Kidney (tissue), 13 donors: ENCODE measurements at regions not wholly inside any gene's neighbourhood (a gene's known extent, or its start where the extent isn't known, plus 50 kb on each side); places are given as distances from the start of the nearest gene placed in this dataset.

Experiments
- DNase-seq, 5 donors: peaks; one replicate each; pipeline ENCODE4 v3.0.0-alpha.2; 2013 to 2020
- FAIRE-seq: peaks from 2 replicates; lab custom pipeline; 2012; peaks lifted over from hg19 to GRCh38; lab: Jason Lieb, UNC
- H3K27ac ChIP-seq, 2 donors: one replicate each; pipeline ENCODE4 v1.7.0; 2013; ENCODE audit warnings: low read depth in 2 of 2, low read length in 2 of 2, inconsistent platforms in 1 of 2
- H3K27me3 ChIP-seq: one replicate; pipeline ENCODE4 v1.7.1; 2013; ENCODE audit warnings: low read length, inconsistent platforms; ENCODE audit not compliant: control insufficient read depth, insufficient read depth
- H3K36me3 ChIP-seq, 3 donors: one replicate each; pipeline versions ENCODE4 v1.7.0 to v1.7.1; 2013; ENCODE audit warnings: low read length in 3 of 3, control low read depth in 1 of 3, inconsistent platforms in 1 of 3; ENCODE audit not compliant: insufficient read depth in 3 of 3, control insufficient read depth in 2 of 3
- H3K4me1 ChIP-seq, 3 donors: one replicate each; pipeline versions ENCODE4 v1.7.0 to v1.7.1; 2013; ENCODE audit warnings: low read length in 3 of 3, inconsistent platforms in 1 of 3, low read depth in 1 of 3; ENCODE audit not compliant: control insufficient read depth in 2 of 3, insufficient read depth in 2 of 3
- H3K4me3 ChIP-seq, 3 donors: one replicate each; pipeline versions ENCODE4 v1.7.0 to v1.8.1; 2013; ENCODE audit warnings: low read length in 3 of 3, control low read depth in 1 of 3, inconsistent platforms in 1 of 3
- H3K9ac ChIP-seq, 3 donors: one replicate each; pipeline versions ENCODE4 v1.7.0 to v1.7.1; 2013; ENCODE audit warnings: low read length in 3 of 3, control low read depth in 1 of 3, inconsistent platforms in 1 of 3
- H3K9me3 ChIP-seq, 3 donors: one replicate each; pipeline versions ENCODE4 v1.7.0 to v1.7.1; 2013; ENCODE audit warnings: low read length in 3 of 3, control low read depth in 1 of 3, inconsistent platforms in 1 of 3; ENCODE audit not compliant: control insufficient read depth in 2 of 3, insufficient read depth in 1 of 3
- intact Hi-C: fragments of 100-400 bp; cut with DNase I; formaldehyde crosslinking; loops from one replicate; pipeline ENCODE4 v1.11.1; 2022
- TF ChIP-seq, protein P1 (sequence below): IDR thresholded peaks from 3 replicates; pipeline ENCODE4 v1.5.1; 2012; ENCODE audit warnings: mild to moderate bottlenecking, moderate library complexity, borderline replicate concordance; ENCODE audit not compliant: insufficient read depth; ENCODE audit errors: extremely low read depth
- donor health status: control.
- donor health status: control.
- donor health status: control.
- donor health status: control.
- donor health status: control.
- donor health status: DM: yes; HTN: yes; CAD: no.
- donor health status: Normal renal cell carcinoma (clear cell type).

GRCh38 chr7:86954971-86955370 is 104.5 kb downstream of the ELAPOR2 start:
- Histone ChIP-seq H3K9me3 (no peaks in the 10 kb centered on the region), H3K4me1 (no peaks in the 10 kb centered on the region), H3K9ac (no peak overlapping the region), H3K4me3 (no peak overlapping the region), H3K36me3 (no peaks in the 10 kb centered on the region), H3K27ac (no peak overlapping the region), H3K27me3 (no peaks in the 10 kb centered on the region)
- DNase-seq (no peak), FAIRE-seq (no peak)
- TF ChIP-seq, protein P1, sequence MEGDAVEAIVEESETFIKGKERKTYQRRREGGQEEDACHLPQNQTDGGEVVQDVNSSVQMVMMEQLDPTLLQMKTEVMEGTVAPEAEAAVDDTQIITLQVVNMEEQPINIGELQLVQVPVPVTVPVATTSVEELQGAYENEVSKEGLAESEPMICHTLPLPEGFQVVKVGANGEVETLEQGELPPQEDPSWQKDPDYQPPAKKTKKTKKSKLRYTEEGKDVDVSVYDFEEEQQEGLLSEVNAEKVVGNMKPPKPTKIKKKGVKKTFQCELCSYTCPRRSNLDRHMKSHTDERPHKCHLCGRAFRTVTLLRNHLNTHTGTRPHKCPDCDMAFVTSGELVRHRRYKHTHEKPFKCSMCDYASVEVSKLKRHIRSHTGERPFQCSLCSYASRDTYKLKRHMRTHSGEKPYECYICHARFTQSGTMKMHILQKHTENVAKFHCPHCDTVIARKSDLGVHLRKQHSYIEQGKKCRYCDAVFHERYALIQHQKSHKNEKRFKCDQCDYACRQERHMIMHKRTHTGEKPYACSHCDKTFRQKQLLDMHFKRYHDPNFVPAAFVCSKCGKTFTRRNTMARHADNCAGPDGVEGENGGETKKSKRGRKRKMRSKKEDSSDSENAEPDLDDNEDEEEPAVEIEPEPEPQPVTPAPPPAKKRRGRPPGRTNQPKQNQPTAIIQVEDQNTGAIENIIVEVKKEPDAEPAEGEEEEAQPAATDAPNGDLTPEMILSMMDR = no peak
- intact Hi-C loops = no loop called here

- FAIRE-seq (no peak), DNase-seq (no peak)
- H3K36me3 ChIP-seq = no peaks in the 10 kb centered on the region
- no peaks in the 10 kb centered on the region for H3K4me1 ChIP-seq
- no peak overlapping the region for H3K9ac ChIP-seq
- intact Hi-C loops = no loop called here
- H3K9me3 ChIP-seq = no peaks in the 10 kb centered on the region
- H3K27me3 ChIP-seq = no peaks in the 10 kb centered on the region
- no peak overlapping the region for H3K4me3 ChIP-seq
- TF ChIP-seq, protein P1 = no peak
- no peak overlapping the region for H3K27ac ChIP-seq
These were observed 105.7 kb downstream of the ELAPOR2 start for GRCh38 chr7:86953653-86954336.

- TF ChIP-seq, protein P1 = no peak
- no peak overlapping the region for H3K4me3 ChIP-seq
- no peaks in the 10 kb centered on the region for H3K36me3 ChIP-seq
- no peaks in the 10 kb centered on the region for H3K4me1 ChIP-seq
- intact Hi-C loops = no loop called here
- H3K27me3 ChIP-seq = no peaks in the 10 kb centered on the region
- H3K9me3 ChIP-seq = no peaks in the 10 kb centered on the region
- no peak overlapping the region for H3K9ac ChIP-seq
- FAIRE-seq = no peak
- H3K27ac ChIP-seq = no peak overlapping the region
- no peak for DNase-seq
These were observed 106.2 kb downstream of the ELAPOR2 start for GRCh38 chr7:86953219-86953618.

DNA sequence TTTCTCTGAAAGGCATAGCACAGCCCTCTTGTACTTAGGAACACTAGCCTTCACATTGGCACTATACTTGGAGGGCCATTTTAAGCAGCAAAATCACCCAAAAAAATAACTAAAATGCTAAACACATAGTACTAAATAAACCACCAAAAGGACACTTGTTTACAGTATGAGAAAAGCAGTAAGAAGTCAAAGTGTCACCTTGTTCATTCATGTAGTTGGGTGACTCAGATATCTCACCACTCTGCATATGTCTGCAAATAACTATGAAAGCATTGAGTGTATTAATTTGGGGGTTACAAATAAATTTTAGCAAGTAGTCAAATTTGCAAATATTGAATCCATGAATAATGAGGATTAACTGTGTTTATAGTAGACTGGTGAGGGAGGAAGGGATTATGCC is 107.6 kb downstream of the ELAPOR2 start:
- Histone ChIP-seq H3K4me1 (no peaks in the 10 kb centered on the region), H3K27me3 (no peaks in the 10 kb centered on the region), H3K9ac (no peak overlapping the region), H3K4me3 (no peak overlapping the region), H3K36me3 (no peaks in the 10 kb centered on the region), H3K27ac (no peak overlapping the region), H3K9me3 (no peaks in the 10 kb centered on the region)
- no peak for DNase-seq
- no peak for FAIRE-seq
- TF ChIP-seq, protein P1 = no peak
- intact Hi-C loops = no loop called here
